Testis (tissue), 2 donors: ENCODE measurements at regions not wholly inside any gene's neighbourhood (a gene's known extent, or its start where the extent isn't known, plus 50 kb on each side); places are given as distances from the start of the nearest gene placed in this dataset.

ENCODE experiments used
- POLR2A ChIP-seq: fragments of 450-650 bp; IDR thresholded peaks from one replicate; pipeline ENCODE4 v1.6.1; 2017; ENCODE audit warnings: antibody characterized with exemption, mild to moderate bottlenecking, moderate library complexity
- TF ChIP-seq, protein P1 (sequence below), 3 experiments: fragments of 450-650 bp in 2 of 3; fragments of 200-600 bp in 1 of 3; sonication (generic) in 1 of 3; IDR thresholded peaks; one replicate each; pipeline ENCODE4 v1.5.1; 2016 to 2019; ENCODE audit warnings: antibody characterized with exemption in 3 of 3, mild to moderate bottlenecking in 2 of 3, moderate library complexity in 1 of 3

DNA sequence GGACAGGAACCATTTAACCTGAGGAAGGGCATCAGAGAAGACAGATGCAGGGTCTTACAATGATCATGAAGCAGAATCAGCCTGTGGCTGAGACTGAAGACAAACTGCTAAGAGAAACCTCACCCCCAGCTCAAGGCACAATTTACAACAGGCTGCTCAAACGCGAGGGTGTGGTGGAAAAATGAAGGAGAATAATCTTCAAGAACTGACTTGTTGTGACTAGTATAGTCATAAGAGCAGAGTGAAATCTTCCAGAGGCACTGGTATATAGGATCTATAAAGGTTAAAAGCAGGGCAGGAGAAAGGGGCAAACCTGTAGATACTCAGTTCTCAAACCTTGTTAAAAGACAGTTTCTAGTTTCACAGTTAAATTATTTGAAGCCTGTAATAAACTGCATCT is 1155.8 kb upstream of the TMEFF2 start:
- TF ChIP-seq, protein P1, sequence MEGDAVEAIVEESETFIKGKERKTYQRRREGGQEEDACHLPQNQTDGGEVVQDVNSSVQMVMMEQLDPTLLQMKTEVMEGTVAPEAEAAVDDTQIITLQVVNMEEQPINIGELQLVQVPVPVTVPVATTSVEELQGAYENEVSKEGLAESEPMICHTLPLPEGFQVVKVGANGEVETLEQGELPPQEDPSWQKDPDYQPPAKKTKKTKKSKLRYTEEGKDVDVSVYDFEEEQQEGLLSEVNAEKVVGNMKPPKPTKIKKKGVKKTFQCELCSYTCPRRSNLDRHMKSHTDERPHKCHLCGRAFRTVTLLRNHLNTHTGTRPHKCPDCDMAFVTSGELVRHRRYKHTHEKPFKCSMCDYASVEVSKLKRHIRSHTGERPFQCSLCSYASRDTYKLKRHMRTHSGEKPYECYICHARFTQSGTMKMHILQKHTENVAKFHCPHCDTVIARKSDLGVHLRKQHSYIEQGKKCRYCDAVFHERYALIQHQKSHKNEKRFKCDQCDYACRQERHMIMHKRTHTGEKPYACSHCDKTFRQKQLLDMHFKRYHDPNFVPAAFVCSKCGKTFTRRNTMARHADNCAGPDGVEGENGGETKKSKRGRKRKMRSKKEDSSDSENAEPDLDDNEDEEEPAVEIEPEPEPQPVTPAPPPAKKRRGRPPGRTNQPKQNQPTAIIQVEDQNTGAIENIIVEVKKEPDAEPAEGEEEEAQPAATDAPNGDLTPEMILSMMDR (IDR thresholded peaks at IDR 0.05): no peak
- no peak for TF ChIP-seq POLR2A
